NOMO-1 treated with dmso at 0.1 percent for 144 hours (cell line): ENCODE measurements at regions not wholly inside any gene's neighbourhood (a gene's known extent, or its start where the extent isn't known, plus 50 kb on each side); places are given as distances from the start of the nearest gene placed in this dataset.

ENCODE experiments used
- DNase-seq: peaks from one replicate; lab custom pipeline; 2025; ENCODE audit not compliant: unreplicated experiment; lab: John Stamatoyannopoulos, UW

GRCh38 chr14:76974365-76974764 is 54.1 kb downstream of the IRF2BPL start:
- no peak for DNase-seq

GRCh38 chr14:76971549-76971948 is 57.0 kb downstream of the IRF2BPL start:
- DNase-seq = no peak

- DNase-seq = no peak
Observed at GRCh38 chr14:76968621-76969063, 59.9 kb downstream of the IRF2BPL start.

GRCh38 chr14:76967788-76968187 is 60.7 kb downstream of the IRF2BPL start:
- no peak for DNase-seq

GRCh38 chr14:76965232-76965631 is 63.3 kb downstream of the IRF2BPL start:
- no peak for DNase-seq

GRCh38 chr14:76964695-76965094 is 63.8 kb downstream of the IRF2BPL start:
- no peak for DNase-seq

GRCh38 chr14:76963372-76963771 is 65.1 kb downstream of the IRF2BPL start:
- no peak for DNase-seq

- DNase-seq = no peak
Observed at GRCh38 chr14:76962303-76962660, 66.2 kb downstream of the IRF2BPL start.

GRCh38 chr14:76961631-76962302 is 66.7 kb downstream of the IRF2BPL start:
- peak; percentile 97 for DNase-seq

GRCh38 chr14:76958980-76959710 is 69.4 kb downstream of the IRF2BPL start:
- no peak for DNase-seq

GRCh38 chr14:76958020-76958979 is 70.2 kb downstream of the IRF2BPL start:
- DNase-seq = no peak

- no peak for DNase-seq
Observed at GRCh38 chr14:76957224-76957891, 71.2 kb downstream of the IRF2BPL start.

- DNase-seq = peak; percentile 96
Observed at GRCh38 chr14:76956316-76957090, 72.0 kb downstream of the IRF2BPL start.

GRCh38 chr14:76955575-76956315 is 72.8 kb downstream of the IRF2BPL start:
- DNase-seq = peak; percentile 81

GRCh38 chr14:76954394-76955190 is 73.9 kb downstream of the IRF2BPL start:
- no peak for DNase-seq

GRCh38 chr14:76953311-76953945 is 75.1 kb downstream of the IRF2BPL start:
- peak; percentile 35 for DNase-seq

GRCh38 chr14:76951166-76951565 is 77.3 kb downstream of the IRF2BPL start:
- no peak for DNase-seq
